Fibroblast of skin of right biceps (primary cell): ENCODE measurements at regions not wholly inside any gene's neighbourhood (a gene's known extent, or its start where the extent isn't known, plus 50 kb on each side); places are given as distances from the start of the nearest gene placed in this dataset.

ENCODE experiments used
- DNase-seq: peaks from one replicate; pipeline ENCODE4 v3.0.0-alpha.2; 2013

- no peak for DNase-seq
Observed at GRCh38 chr2:120940319-120940696, 204.6 kb downstream of the GLI2 start.

GRCh38 chr2:120940726-120941256, 205.1 kb downstream of the GLI2 start:
- no peak for DNase-seq

GRCh38 chr2:120941571-120942120, 206.0 kb downstream of the GLI2 start:
- DNase-seq, result no peak

GRCh38 chr2:120942658-120943057, 207.0 kb downstream of the GLI2 start:
- no peak for DNase-seq

GRCh38 chr2:120943403-120944034, 207.9 kb downstream of the GLI2 start:
- no peak for DNase-seq

- no peak for DNase-seq
Observed at GRCh38 chr2:120944575-120944974, 208.9 kb downstream of the GLI2 start.

- no peak for DNase-seq
Observed at GRCh38 chr2:120945091-120945490, 209.4 kb downstream of the GLI2 start.

- DNase-seq, result no peak
Observed at GRCh38 chr2:120945832-120946499, 210.3 kb downstream of the GLI2 start.

- DNase-seq, result no peak
Observed at GRCh38 chr2:120947327-120947726, 211.7 kb downstream of the GLI2 start.

- DNase-seq, result no peak
Observed at GRCh38 chr2:120947982-120948661, 212.5 kb downstream of the GLI2 start.

- no peak for DNase-seq
Observed at GRCh38 chr2:120948662-120949011, 213.0 kb downstream of the GLI2 start.

GRCh38 chr2:120949027-120949956, 213.6 kb downstream of the GLI2 start:
- DNase-seq, result no peak

GRCh38 chr2:120949957-120950590, 214.4 kb downstream of the GLI2 start:
- DNase-seq, result no peak

GRCh38 chr2:120951693-120952092, 216.0 kb downstream of the GLI2 start:
- no peak for DNase-seq

GRCh38 chr2:120952318-120952717, 216.7 kb downstream of the GLI2 start:
- peak; percentile 84 for DNase-seq

GRCh38 chr2:120953066-120953756, 217.5 kb downstream of the GLI2 start:
- DNase-seq, result no peak

- DNase-seq, result no peak
Observed at GRCh38 chr2:120953843-120954584, 218.3 kb downstream of the GLI2 start.

GRCh38 chr2:120954939-120955338, 219.3 kb downstream of the GLI2 start:
- DNase-seq, result no peak

- DNase-seq, result no peak
Observed at GRCh38 chr2:120955427-120955826, 219.8 kb downstream of the GLI2 start.

- no peak for DNase-seq
Observed at GRCh38 chr2:120956486-120957156, 221.0 kb downstream of the GLI2 start.
